ENCODE measurements at regions not wholly inside any gene's neighbourhood (a gene's known extent, or its start where the extent isn't known, plus 50 kb on each side); places are given as distances from the start of the nearest gene placed in this dataset.

GRCh38 chr1:30259631-30260030 lies 463.8 kb downstream of the MATN1 start:
- TF ChIP-seq CTCF (IDR thresholded peaks at IDR 0.05) = no peak
- TF ChIP-seq POLR2A (IDR thresholded peaks at IDR 0.05) = no peak

Measured in thyroid gland (tissue), 4 donors.